GM23248 (cell line): ENCODE measurements at regions not wholly inside any gene's neighbourhood (a gene's known extent, or its start where the extent isn't known, plus 50 kb on each side); places are given as distances from the start of the nearest gene placed in this dataset.

ENCODE experiments used
- DNase-seq: peaks from one replicate; pipeline ENCODE4 v3.0.0-alpha.2; 2015
- H2AFZ ChIP-seq: fragments of 200-600 bp; sonication (generic); 2 replicates; pipeline ENCODE4 v1.6.1; 2016; ENCODE audit warnings: antibody characterized with exemption
- H3F3A ChIP-seq: fragments of 200-600 bp; sonication (generic); 2 replicates; pipeline ENCODE4 v1.6.1; 2016; ENCODE audit warnings: mild to moderate bottlenecking, antibody characterized with exemption, mixed run types; ENCODE audit not compliant: insufficient read depth
- H3K27ac ChIP-seq: fragments of 200-600 bp; sonication (generic); 2 replicates; pipeline ENCODE4 v1.5.1; 2016; ENCODE audit warnings: mild to moderate bottlenecking
- H3K27me3 ChIP-seq: fragments of 200-600 bp; sonication (generic); replicated peaks from 2 replicates; pipeline ENCODE4 v1.6.1; 2016; ENCODE audit warnings: mild to moderate bottlenecking; ENCODE audit not compliant: insufficient read depth
- H3K36me3 ChIP-seq: fragments of 200-600 bp; sonication (generic); 2 replicates; pipeline ENCODE4 v1.6.1; 2016; ENCODE audit warnings: low read depth, mild to moderate bottlenecking
- H3K4me1 ChIP-seq: fragments of 200-600 bp; sonication (generic); 2 replicates; pipeline ENCODE4 v1.6.1; 2016; ENCODE audit warnings: mild to moderate bottlenecking; ENCODE audit not compliant: insufficient read depth
- H3K4me2 ChIP-seq: fragments of 200-600 bp; sonication (generic); one replicate; pipeline ENCODE4 v1.6.1; 2016; ENCODE audit warnings: mild to moderate bottlenecking; ENCODE audit not compliant: unreplicated experiment
- H3K4me3 ChIP-seq: fragments of 200-600 bp; sonication (generic); 2 replicates; pipeline ENCODE4 v1.5.1; 2016; ENCODE audit warnings: mild to moderate bottlenecking
- H3K79me2 ChIP-seq: fragments of 200-600 bp; sonication (generic); 2 replicates; pipeline ENCODE4 v1.6.1; 2016; ENCODE audit warnings: mild to moderate bottlenecking; ENCODE audit not compliant: insufficient read depth
- H3K9ac ChIP-seq: fragments of 200-600 bp; sonication (generic); 2 replicates; pipeline ENCODE4 v1.6.1; 2016; ENCODE audit warnings: mild to moderate bottlenecking
- H3K9me2 ChIP-seq: fragments of 200-600 bp; sonication (generic); 2 replicates; pipeline ENCODE4 v1.6.1; 2016; ENCODE audit warnings: mixed run types, mild to moderate bottlenecking, moderate library complexity; ENCODE audit not compliant: insufficient read depth
- H3K9me3 ChIP-seq: fragments of 200-600 bp; sonication (generic); one replicate; pipeline ENCODE4 v1.6.1; 2017; ENCODE audit warnings: low read depth
- H4K20me1 ChIP-seq: fragments of 200-600 bp; sonication (generic); 2 replicates; pipeline ENCODE4 v1.6.0; 2016; ENCODE audit not compliant: insufficient read depth
- EZH2 ChIP-seq: fragments of 200-600 bp; sonication (generic); IDR thresholded peaks from 2 replicates; pipeline ENCODE4 v1.6.1; 2018; ENCODE audit warnings: antibody characterized with exemption, mild to moderate bottlenecking; ENCODE audit not compliant: insufficient read depth, poor library complexity, severe bottlenecking
- EZH2phosphoT487 ChIP-seq: fragments of 200-600 bp; sonication (generic); IDR thresholded peaks from 2 replicates; pipeline ENCODE4 v1.6.1; 2018; ENCODE audit warnings: antibody characterized with exemption, moderate library complexity, mild to moderate bottlenecking, low read depth; ENCODE audit not compliant: insufficient read depth
- WGBS, 2 experiments: methylation state at CpG; one replicate each; pipeline ENCODE4 v1.1.6; 2015 to 2017; ENCODE audit warnings: low lambda C conversion rate in 2 of 2, low coverage in 1 of 2; ENCODE audit errors: missing lambda C conversion rate in 2 of 2; 5-methylcytosine and 5-hydroxymethylcytosine counted together
- in situ Hi-C: fragments of 300-500 bp; cut with MboI; formaldehyde crosslinking; loops from 2 replicates; pipeline ENCODE4 v1.15.0; 2020

DNA sequence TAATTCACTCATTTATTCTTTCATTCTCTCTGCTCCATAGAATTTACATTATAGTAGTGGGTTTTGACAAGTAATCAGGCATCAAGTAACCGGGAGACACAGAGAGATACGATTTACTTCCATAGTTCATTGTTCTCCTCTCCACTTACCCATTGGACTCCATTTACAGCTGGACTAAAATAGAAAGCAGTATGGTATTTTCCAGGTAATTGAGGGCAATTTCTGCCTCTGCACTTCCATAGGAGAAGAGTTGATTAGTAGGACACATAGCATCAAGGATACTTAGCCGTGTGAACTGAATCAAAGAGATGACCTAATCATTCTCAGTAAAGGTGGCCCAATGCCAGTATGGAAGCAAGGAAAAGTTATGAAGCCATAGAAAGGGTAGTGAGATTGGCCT lies 244.4 kb downstream of the COX7C start:
- no peak overlapping the region for H3K9ac ChIP-seq
- no peaks in the 10 kb centered on the region for H3K36me3 ChIP-seq
- no peak overlapping the region for H2AFZ ChIP-seq
- TF ChIP-seq EZH2phosphoT487 (no peak), EZH2 (no peak)
- H3K9me3 ChIP-seq = no peaks in the 10 kb centered on the region
- in situ Hi-C loops = no loop called here
- no peak overlapping the region for H3K4me2 ChIP-seq
- no peak overlapping the region for H3K4me3 ChIP-seq
- no peaks in the 10 kb centered on the region for H3K27me3 ChIP-seq
- H3K9me2 ChIP-seq = no peaks in the 10 kb centered on the region
- H3F3A ChIP-seq = no peaks in the 10 kb centered on the region
- H4K20me1 ChIP-seq = no peaks in the 10 kb centered on the region
- no peak overlapping the region for H3K27ac ChIP-seq
- H3K79me2 ChIP-seq = no peaks in the 10 kb centered on the region
- no peaks in the 10 kb centered on the region for H3K4me1 ChIP-seq
- WGBS, 2 experiments = 76 to 79% methylated on average over 3 of the region's 3 CpGs
- DNase-seq = no peak

DNA sequence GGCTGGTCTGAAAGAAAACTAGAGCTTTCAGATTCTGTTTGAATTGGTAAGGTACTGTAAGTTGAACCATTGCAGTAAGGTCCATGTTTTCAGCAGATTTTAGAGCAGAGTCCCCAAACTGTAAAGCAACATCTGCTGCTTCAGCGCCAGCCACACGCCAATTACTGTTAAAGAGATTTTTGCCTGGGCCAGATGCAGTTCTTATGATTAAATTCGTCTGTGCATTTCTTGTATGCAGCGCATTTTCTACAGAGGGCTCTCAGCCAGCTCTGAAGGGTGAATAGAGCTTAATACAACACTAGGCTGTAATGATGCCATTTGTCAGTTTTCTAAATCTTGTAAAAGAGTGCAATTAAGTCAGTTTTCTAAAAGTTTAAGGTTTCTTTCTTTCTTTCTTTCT lies 246.3 kb downstream of the COX7C start:
- in situ Hi-C loops = no loop called here
- no peaks in the 10 kb centered on the region for H3K9me3 ChIP-seq
- H3K27ac ChIP-seq = no peak overlapping the region
- H3K9me2 ChIP-seq = no peaks in the 10 kb centered on the region
- H4K20me1 ChIP-seq = no peaks in the 10 kb centered on the region
- H3K4me3 ChIP-seq = no peak overlapping the region
- no peak overlapping the region for H3K9ac ChIP-seq
- H3K36me3 ChIP-seq = no peaks in the 10 kb centered on the region
- H2AFZ ChIP-seq = no peak overlapping the region
- WGBS, 2 experiments = 2 to 4% methylated on average over 4 of the region's 4 CpGs
- H3F3A ChIP-seq = no peaks in the 10 kb centered on the region
- no peaks in the 10 kb centered on the region for H3K27me3 ChIP-seq
- DNase-seq = no peak
- no peak for TF ChIP-seq EZH2
- no peak for TF ChIP-seq EZH2phosphoT487
- H3K4me1 ChIP-seq = no peaks in the 10 kb centered on the region
- no peak overlapping the region for H3K4me2 ChIP-seq
- no peaks in the 10 kb centered on the region for H3K79me2 ChIP-seq

DNA sequence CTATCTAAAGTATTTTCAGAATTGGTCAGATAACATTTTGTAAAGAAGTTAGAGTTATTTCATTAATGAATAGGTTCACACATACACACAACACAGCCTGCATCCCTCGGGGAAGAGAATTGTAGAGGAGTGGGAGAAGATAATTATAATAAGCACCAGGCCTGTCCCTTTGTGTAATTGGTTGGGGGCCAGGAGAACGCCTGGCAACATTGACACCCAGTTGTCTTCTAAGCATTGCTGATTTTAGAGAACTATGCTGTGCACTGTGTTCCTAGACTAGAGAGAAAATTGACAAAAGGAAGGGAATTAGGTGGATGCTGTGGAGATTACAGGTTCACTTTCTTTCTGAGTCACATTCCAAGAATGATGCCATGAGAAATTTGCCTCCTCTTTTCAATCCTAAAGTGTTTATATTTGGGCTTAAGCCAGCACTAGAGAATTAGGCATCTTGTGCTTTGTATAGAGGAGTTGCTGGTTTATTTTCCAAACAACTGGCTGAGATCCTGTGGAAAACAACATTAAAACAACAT lies 247.6 kb downstream of the COX7C start:
- TF ChIP-seq EZH2 (no peak), EZH2phosphoT487 (no peak)
- no peaks in the 10 kb centered on the region for H3K27me3 ChIP-seq
- 9 to 10% methylated on average over 2 of the region's 2 CpGs for WGBS, 2 experiments
- H2AFZ ChIP-seq = no peak overlapping the region
- H3K9me3 ChIP-seq = no peaks in the 10 kb centered on the region
- H3K79me2 ChIP-seq = no peaks in the 10 kb centered on the region
- no peaks in the 10 kb centered on the region for H3K4me1 ChIP-seq
- no peak overlapping the region for H3K9ac ChIP-seq
- H3K4me2 ChIP-seq = no peak overlapping the region
- in situ Hi-C loops = no loop called here
- H3K4me3 ChIP-seq = no peak overlapping the region
- no peak for DNase-seq
- no peaks in the 10 kb centered on the region for H3K9me2 ChIP-seq
- H3K27ac ChIP-seq = no peak overlapping the region
- no peaks in the 10 kb centered on the region for H4K20me1 ChIP-seq
- no peaks in the 10 kb centered on the region for H3F3A ChIP-seq
- no peaks in the 10 kb centered on the region for H3K36me3 ChIP-seq

DNA sequence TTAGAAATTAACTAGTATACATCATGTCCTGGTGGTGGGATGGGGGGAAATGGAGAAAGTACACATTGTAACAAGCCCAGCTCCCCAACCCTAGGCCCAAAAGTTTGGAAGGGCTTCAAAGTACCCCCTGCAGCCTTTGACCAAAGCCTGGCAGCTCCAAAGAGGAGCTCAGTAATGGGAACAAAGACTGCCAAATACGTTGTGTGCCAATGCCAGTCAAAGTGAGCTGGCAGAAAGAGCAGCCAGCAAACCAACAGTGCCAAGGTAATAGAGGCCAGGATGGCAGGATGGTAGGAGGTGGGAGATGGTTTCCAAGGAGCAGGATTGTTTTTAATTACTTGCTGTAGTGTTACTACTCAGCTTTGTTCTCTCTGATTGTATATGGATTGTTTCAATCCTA lies 248.3 kb downstream of the COX7C start:
- no peaks in the 10 kb centered on the region for H3K27me3 ChIP-seq
- no peak overlapping the region for H3K27ac ChIP-seq
- H3K36me3 ChIP-seq = no peaks in the 10 kb centered on the region
- no peak for DNase-seq
- 0 to 6% methylated on average over 1 of the region's 1 CpG for WGBS, 2 experiments
- no peak overlapping the region for H3K4me2 ChIP-seq
- no peaks in the 10 kb centered on the region for H3K9me3 ChIP-seq
- H3K9ac ChIP-seq = no peak overlapping the region
- TF ChIP-seq EZH2 (no peak), EZH2phosphoT487 (no peak)
- no peaks in the 10 kb centered on the region for H3K4me1 ChIP-seq
- H3K4me3 ChIP-seq = no peak overlapping the region
- H4K20me1 ChIP-seq = no peaks in the 10 kb centered on the region
- H2AFZ ChIP-seq = no peak overlapping the region
- no peaks in the 10 kb centered on the region for H3K79me2 ChIP-seq
- H3K9me2 ChIP-seq = no peaks in the 10 kb centered on the region
- in situ Hi-C loops = no loop called here
- no peaks in the 10 kb centered on the region for H3F3A ChIP-seq

DNA sequence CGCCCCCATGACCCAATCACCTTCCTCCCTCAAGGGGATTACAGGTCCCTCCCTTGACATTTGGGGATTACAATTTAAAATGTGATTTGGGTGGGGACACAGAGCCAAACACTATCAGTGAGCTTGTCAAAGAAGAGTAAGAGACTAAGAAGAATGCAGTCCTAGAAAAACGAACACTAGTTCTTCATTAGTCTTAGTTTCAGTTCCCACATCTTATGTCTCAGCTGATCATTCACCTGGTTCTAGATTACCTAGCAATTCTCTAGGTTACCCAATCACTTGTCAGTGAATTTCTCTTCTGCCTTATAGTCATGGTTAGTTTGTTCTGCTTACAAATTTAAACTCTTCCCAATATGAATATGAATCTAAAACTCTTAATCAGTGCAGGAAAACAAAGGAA lies 251.5 kb downstream of the COX7C start:
- Histone ChIP-seq H4K20me1 (no peaks in the 10 kb centered on the region), H3F3A (no peaks in the 10 kb centered on the region), H3K79me2 (no peaks in the 10 kb centered on the region), H3K36me3 (no peaks in the 10 kb centered on the region), H3K4me1 (no peaks in the 10 kb centered on the region), H3K27ac (no peak overlapping the region), H3K9me2 (no peaks in the 10 kb centered on the region), H3K4me2 (no peak overlapping the region), H3K9ac (no peak overlapping the region), H3K27me3 (no peaks in the 10 kb centered on the region), H2AFZ (no peak overlapping the region), H3K9me3 (no peaks in the 10 kb centered on the region), H3K4me3 (no peak overlapping the region)
- no peak for DNase-seq
- in situ Hi-C loops = no loop called here
- TF ChIP-seq EZH2 (no peak), EZH2phosphoT487 (no peak)
- WGBS, 2 experiments = 2 to 12% methylated on average over 2 of the region's 2 CpGs
